Vagina (tissue), 2 donors: ENCODE measurements at regions not wholly inside any gene's neighbourhood (a gene's known extent, or its start where the extent isn't known, plus 50 kb on each side); places are given as distances from the start of the nearest gene placed in this dataset.

Experiments
- DNase-seq, 2 donors: peaks; one replicate each; pipeline ENCODE4 v3.0.0-alpha.2; 2017; ENCODE audit errors: extremely low spot score in 2 of 2
- H3K27ac ChIP-seq: fragments of 200-600 bp; sonication (generic); one replicate; pipeline ENCODE4 v1.5.1; 2019
- H3K27me3 ChIP-seq: fragments of 200-600 bp; sonication (generic); one replicate; pipeline ENCODE4 v1.5.1; 2019
- H3K36me3 ChIP-seq, 2 donors: fragments of 200-600 bp; sonication (generic); one replicate each; pipeline ENCODE4 v1.5.1; 2017 to 2019
- H3K4me1 ChIP-seq: fragments of 200-600 bp; sonication (generic); one replicate; pipeline ENCODE4 v1.5.1; 2019
- H3K4me3 ChIP-seq, 2 donors: fragments of 200-600 bp; sonication (generic); 1 replicate in 1 of 2; 2 replicates in 1 of 2; pipeline ENCODE4 v1.5.1; 2016 to 2019
- H3K9me3 ChIP-seq: fragments of 200-600 bp; sonication (generic); one replicate; pipeline ENCODE4 v1.5.1; 2019
- CTCF ChIP-seq, 3 experiments: fragments of 450-650 bp in 2 of 3; fragments of 200-600 bp in 1 of 3; sonication (generic) in 1 of 3; IDR thresholded peaks; one replicate each; pipeline ENCODE4 v1.5.1; 2017 to 2019; ENCODE audit warnings: antibody characterized with exemption in 3 of 3, mild to moderate bottlenecking in 2 of 3, moderate library complexity in 2 of 3
- POLR2A ChIP-seq, 2 donors: fragments of 450-650 bp; IDR thresholded peaks; one replicate each; pipeline ENCODE4 v1.6.1; 2017; ENCODE audit warnings: antibody characterized with exemption in 2 of 2, mild to moderate bottlenecking in 2 of 2, moderate library complexity in 2 of 2
- POLR2AphosphoS5 ChIP-seq, 2 donors: sonication (generic); formaldehyde crosslinking; IDR thresholded peaks; one replicate each; pipeline ENCODE4 v1.9.0; 2017; ENCODE audit warnings: antibody characterized with exemption in 2 of 2, mild to moderate bottlenecking in 2 of 2, low read depth in 1 of 2; ENCODE audit not compliant: insufficient read depth in 1 of 2
- intact Hi-C: fragments of 100-400 bp; cut with DNase I; formaldehyde crosslinking; loops from one replicate; pipeline ENCODE4 v1.15.1; 2023

GRCh38 chr12:46131732-46132469 lies 136.9 kb downstream of the SLC38A1 start:
- TF ChIP-seq POLR2A (IDR thresholded peaks at IDR 0.05) (no peak), CTCF (IDR thresholded peaks at IDR 0.05) (no peak), POLR2AphosphoS5 (IDR thresholded peaks at IDR 0.05; ENCODE audit: insufficient read depth in 1 of 2, low read depth in 1 of 2) (no peak)
- H3K36me3 ChIP-seq = no peaks in the 10 kb centered on the region
- no peaks in the 10 kb centered on the region for H3K27me3 ChIP-seq
- H3K4me1 ChIP-seq = no peaks in the 10 kb centered on the region
- intact Hi-C loops = no loop called here
- H3K9me3 ChIP-seq = no peaks in the 10 kb centered on the region
- no peak overlapping the region for H3K27ac ChIP-seq
- no peak overlapping the region for H3K4me3 ChIP-seq
- no peak for DNase-seq

GRCh38 chr12:46127656-46128055 lies 137.3 kb upstream of the SCAF11 start:
- Histone ChIP-seq H3K4me1 (no peaks in the 10 kb centered on the region), H3K27ac (no peak overlapping the region), H3K36me3 (no peaks in the 10 kb centered on the region), H3K4me3 (no peak overlapping the region), H3K9me3 (no peaks in the 10 kb centered on the region), H3K27me3 (no peaks in the 10 kb centered on the region)
- TF ChIP-seq POLR2A (IDR thresholded peaks at IDR 0.05) (no peak), CTCF (IDR thresholded peaks at IDR 0.05) (no peak), POLR2AphosphoS5 (IDR thresholded peaks at IDR 0.05; ENCODE audit: insufficient read depth in 1 of 2, low read depth in 1 of 2) (no peak)
- DNase-seq = no peak
- intact Hi-C loops = loop anchor here (10.0 kb wide), 1 partner anchor 807 kb away; no protein-coding TSS in a partner anchor

GRCh38 chr12:46126050-46126727 lies 135.8 kb upstream of the SCAF11 start:
- Histone ChIP-seq H3K4me3 (no peak overlapping the region), H3K9me3 (no peaks in the 10 kb centered on the region), H3K27ac (no peak overlapping the region), H3K27me3 (no peaks in the 10 kb centered on the region), H3K36me3 (no peaks in the 10 kb centered on the region), H3K4me1 (no peaks in the 10 kb centered on the region)
- no peak for TF ChIP-seq POLR2A (IDR thresholded peaks at IDR 0.05)
- no peak for TF ChIP-seq CTCF (IDR thresholded peaks at IDR 0.05)
- TF ChIP-seq POLR2AphosphoS5 (IDR thresholded peaks at IDR 0.05; ENCODE audit: insufficient read depth in 1 of 2, low read depth in 1 of 2) = no peak
- no peak for DNase-seq
- intact Hi-C loops = loop anchor here (10.0 kb wide), 1 partner anchor 809 kb away; no protein-coding TSS in a partner anchor

- Histone ChIP-seq H3K9me3 (no peaks in the 10 kb centered on the region), H3K4me3 (peak overlapping the region; percentile 8 to 20), H3K27ac (no peak overlapping the region), H3K36me3 (no peaks in the 10 kb centered on the region), H3K4me1 (no peaks in the 10 kb centered on the region), H3K27me3 (no peaks in the 10 kb centered on the region)
- no peak for DNase-seq
- intact Hi-C loops = loop anchor here (10.0 kb wide), 1 partner anchor 810 kb away; no protein-coding TSS in a partner anchor
- TF ChIP-seq POLR2AphosphoS5 (IDR thresholded peaks at IDR 0.05; ENCODE audit: insufficient read depth in 1 of 2, low read depth in 1 of 2) = peak in 1 of 2 donors; percentile 7
- TF ChIP-seq CTCF (IDR thresholded peaks at IDR 0.05) = peak; percentile 24 to 66 (median 42)
- TF ChIP-seq POLR2A (IDR thresholded peaks at IDR 0.05) = no peak
Measured at GRCh38 chr12:46124848-46125619, 134.7 kb upstream of the SCAF11 start.
